GM19043 (cell line): ENCODE measurements at regions not wholly inside any gene's neighbourhood (a gene's known extent, or its start where the extent isn't known, plus 50 kb on each side); places are given as distances from the start of the nearest gene placed in this dataset.
A peak's percentile ranks its signal among the peaks of the same experiment; 100 is the strongest.

ENCODE experiments used
- ATAC-seq: cut with Tn5 transposase; IDR thresholded peaks from one replicate; pipeline ENCODE4 v1.9.1; 2021; ENCODE audit warnings: low read depth; ENCODE audit not compliant: unreplicated experiment

DNA sequence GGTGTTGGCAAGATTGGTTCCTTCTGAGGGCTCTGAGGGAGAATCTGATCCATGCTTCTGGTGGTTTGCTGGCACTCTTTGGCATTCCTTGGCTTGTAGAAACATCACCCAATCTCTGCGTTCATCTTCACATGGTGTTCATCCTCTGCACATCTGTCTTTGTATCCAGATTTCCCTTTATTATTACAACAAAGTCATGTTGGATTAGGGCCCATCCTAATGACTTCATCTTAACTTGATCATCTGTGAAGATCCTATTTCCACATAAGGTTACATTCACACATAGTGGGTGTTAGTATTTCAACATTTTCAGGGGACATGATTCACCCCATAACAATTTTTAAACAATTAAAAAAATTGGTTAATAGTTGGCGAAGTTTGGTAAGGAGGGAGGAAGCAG is 177.4 kb upstream of the CWC22 start:
- no peak for ATAC-seq

DNA sequence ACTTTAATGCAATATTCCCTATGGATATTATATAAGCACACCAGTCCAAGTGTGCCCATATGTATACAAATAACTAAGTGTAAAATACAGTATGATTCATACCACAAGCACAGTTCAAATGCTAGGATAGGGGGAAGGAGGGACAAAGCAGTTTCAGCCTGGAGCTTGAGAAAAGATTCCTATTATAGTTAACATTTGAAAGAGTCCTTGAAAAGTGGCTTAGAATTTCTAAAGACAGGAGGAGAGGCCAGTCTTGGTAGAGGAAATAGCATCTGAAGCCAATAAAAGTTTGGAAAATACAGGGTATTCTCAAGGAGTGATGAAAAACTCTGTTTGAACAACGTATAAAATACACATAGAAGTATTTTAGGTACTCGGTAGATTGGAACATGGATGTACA is 173.4 kb upstream of the CWC22 start:
- no peak for ATAC-seq

DNA sequence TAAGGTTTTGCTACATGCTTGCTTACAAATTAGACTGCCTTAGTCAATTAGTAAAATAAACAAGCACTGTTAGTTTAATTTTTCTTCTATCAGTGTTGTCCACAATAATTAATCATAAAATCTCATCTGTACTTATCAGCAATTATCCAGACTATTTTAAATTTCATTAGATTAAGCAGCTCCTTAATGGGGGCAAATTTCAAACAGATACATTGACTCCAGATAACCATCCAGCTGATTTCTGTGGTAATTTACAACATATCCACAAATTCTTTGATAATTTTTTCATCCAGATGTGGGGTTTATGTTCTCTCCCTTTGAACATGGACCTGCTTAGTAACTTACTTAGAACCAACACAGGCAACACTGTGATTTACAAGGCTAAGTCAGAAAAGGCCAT is 170.4 kb upstream of the CWC22 start:
- ATAC-seq, result no peak

DNA sequence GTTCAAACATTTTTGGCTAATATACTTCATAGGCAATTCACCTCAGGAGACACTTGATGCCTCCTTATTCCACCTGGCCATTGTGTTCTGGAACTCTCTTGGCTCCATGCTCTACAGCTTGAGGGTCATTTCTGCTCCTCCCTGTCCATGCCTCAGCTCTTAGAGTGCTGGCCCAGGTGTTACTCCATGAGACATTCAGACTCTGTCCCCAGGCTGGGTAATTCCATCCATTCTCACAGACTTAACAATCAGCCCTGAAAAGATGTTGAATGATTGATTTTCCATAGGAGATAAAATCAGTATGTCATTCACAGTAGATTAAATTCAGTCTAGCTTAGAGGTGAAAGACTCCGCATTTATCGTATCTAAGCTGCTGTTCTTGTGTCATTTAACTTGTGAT is 168.6 kb upstream of the CWC22 start:
- ATAC-seq, result no peak

DNA sequence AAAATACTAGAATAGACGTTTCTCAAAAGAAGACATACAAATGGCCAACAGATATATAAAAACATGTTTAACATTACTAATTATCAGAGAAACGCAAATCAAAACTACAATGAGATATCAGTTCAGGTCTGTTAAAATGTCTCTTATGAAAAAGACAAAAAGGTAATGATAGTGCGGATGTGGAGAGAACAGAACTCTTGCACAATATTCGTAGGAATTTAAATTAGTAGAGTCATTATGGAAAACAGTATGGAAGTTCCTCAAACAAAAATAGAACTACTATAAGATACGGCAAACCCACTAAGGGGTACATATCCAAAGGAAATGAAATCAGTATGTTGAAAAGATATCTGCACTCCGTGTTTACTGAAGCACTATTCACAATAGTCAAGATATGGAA is 167.5 kb upstream of the CWC22 start:
- no peak for ATAC-seq

DNA sequence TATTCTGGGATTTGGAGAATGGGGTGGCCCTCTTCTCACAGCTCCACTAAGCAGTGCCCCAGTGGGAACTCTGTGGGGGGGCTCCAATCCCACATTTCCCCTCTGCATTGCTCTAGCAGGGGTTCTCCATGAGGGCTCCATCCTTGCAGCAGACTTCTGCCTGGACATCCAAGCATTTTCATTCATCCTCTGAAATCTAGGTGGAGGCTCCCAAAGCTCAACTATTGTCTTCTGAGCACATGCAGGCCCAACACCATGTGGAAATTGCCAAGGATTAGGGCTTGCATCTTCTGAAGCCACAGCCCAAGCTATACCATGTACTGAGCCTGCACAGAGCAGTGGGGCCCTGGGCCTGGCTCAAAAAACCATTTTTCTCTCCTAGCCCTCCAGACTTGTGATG is 162.4 kb upstream of the CWC22 start:
- no peak for ATAC-seq

DNA sequence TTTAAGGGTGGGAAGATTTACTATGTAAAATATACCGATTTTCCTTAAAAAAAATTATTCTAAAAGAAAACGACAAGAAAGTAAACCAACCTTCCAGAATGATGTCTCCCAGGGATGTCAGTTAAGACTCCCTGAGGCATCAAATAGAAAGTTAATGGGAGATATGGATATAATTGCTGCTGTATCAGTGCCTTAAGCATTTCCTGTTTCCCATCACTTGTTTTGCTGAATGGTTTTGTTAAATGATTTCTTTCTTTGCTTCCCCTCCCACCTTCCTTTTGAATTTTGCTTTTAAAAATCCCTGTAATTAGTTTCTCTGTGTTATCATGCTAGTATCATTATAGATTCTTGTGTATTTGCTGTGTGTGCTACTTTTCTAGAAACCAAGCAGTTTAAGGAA is 154.3 kb upstream of the CWC22 start:
- no peak for ATAC-seq

DNA sequence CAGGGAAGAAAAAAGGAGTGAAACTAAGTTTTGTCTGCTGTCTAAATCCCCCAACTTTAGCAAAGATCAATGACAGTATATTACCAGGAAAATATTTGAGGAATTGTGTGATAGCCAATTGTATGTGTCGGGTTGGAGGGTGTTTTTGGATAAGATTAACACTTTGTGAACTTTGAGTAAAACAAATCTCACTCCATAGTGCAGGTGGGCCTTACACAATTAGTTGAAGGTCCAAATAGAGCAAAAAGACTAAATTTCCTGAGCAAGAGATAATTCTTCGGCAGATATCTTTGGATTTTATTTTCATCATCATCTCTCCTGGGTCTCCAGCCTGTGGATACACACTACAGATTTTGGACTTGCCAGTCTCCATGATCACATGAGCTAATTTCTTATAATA is 152.8 kb upstream of the CWC22 start:
- no peak for ATAC-seq

DNA sequence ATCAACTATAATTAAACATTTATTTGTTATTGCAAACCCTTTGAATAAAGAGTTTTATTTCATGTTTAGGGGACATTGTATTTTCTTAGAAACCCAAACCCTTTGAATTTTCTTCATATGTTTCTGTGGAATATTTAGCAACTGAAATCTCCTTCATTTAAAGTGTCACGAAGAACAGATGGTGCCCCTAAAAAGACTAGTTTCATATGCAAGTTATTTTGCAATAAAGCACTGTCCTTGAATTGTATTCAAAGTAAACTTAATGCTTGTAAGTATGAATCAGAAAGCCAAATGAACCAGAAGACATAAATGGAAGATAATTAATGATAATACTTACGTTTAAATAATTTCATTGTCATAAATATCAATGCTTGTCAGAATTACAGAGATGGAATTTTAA is 151.9 kb upstream of the CWC22 start:
- ATAC-seq, result no peak

DNA sequence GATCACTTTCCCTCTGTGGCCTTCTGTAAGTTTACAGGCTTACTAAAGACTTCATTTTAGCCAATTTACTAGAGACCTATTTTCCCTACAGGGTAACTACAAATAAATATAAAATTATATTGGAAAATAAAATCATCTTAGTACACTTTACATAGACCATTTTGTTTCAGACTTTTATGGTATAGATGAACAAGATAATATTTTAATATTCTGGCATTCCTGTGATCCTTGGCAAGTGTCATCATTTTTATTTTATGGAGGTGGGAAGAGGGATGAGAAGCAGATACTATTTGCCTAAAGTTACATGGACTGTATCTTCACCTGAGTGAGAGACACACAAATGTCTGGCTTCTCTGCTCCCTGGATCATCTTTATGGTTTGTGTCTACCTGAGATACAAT is 149.6 kb upstream of the CWC22 start:
- ATAC-seq, result no peak

DNA sequence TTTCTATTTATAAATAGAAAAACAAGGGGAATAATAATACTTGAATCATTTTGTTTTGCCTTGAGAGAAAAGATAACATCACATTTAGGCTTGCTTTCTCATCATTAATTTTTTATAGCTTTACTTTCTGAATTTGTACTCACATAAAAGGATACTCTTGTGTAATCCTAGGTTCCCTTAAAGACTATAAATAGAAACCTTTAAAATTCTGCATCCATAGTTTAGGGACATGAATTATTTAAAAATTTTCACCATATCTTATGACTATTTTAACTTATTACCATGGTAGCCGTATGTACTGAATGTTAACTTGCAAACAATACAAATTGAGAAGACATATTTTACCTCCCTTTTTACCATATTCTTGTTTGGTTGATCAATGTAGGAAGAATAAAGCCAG is 143.5 kb upstream of the CWC22 start:
- ATAC-seq, result no peak

DNA sequence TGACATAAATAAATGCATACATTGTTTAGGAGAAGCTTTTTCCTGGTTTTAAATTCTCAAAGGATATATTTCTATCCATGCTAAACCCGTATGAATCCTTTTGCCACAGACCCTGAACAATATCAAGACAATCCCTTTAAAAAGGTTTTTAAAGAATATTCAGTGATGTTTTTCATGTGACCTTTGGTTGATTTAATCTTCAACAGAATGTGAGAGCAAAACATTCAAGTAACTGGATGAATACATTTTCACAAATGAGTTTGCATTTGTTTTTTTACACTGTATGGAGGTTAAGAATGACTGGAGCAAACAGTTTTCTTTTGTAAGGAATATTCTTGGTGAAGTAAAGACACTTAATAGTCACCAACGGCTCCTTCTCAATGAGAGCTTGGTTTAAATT is 139.4 kb upstream of the CWC22 start:
- ATAC-seq, result no peak

DNA sequence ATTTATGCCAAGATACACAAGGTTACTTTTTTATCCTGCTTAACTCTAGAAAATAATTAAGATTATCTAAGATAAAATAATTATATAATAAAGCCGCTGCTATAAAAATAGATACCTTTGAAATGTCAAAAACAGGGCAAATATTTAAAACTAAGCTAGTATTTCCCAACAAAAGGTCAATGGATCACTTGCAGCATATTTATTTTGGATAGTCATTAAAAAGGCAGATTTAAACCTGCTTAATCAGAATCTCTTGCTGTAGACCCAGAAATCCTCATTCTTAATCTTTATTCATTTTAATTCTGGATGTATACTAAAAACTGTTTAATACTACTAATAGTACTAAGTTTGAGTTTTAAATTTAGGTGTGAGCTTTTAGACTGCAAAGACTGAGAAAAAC is 139.0 kb upstream of the CWC22 start:
- ATAC-seq, result no peak

DNA sequence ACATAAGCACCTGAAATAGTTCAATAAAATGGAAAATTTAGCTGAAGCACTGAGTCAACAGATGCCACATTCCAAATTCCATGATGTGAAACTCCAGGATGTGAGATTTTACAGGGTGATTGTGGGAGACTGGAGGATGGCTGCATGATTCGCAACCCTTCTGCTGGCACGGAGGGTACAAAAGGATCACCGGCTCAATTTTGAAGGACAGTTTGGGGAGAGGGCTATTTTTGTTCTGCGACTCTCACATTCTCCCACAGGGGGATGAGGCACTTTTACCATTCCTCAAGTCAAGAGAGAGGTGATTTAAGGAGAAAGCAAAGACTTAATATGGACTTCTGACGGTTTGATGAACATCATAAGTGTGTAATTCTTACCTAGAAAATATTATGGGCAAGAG is 138.1 kb upstream of the CWC22 start:
- ATAC-seq, result no peak

DNA sequence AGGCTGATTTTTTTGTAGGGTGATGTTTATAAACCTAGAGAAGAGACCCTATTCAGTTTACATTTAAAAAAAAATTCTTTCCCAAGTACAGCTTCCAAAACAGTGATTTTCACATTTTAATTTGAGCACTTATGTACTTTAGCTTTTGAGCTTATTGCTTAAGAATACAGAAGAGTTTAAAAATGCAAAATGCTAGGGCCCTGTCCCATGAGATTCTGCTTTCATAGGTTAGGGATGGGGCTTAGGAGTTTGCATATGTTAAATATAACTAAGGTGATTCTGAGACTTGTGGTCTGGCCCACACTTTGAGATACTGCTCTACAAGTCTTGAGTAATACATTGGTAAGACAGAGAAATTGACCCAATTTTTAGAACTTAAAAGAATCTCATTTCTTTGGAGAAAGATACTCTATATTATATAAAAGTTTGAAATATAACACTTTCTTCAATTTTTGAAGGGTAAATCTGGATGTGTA is 137.3 kb upstream of the CWC22 start:
- no peak for ATAC-seq

DNA sequence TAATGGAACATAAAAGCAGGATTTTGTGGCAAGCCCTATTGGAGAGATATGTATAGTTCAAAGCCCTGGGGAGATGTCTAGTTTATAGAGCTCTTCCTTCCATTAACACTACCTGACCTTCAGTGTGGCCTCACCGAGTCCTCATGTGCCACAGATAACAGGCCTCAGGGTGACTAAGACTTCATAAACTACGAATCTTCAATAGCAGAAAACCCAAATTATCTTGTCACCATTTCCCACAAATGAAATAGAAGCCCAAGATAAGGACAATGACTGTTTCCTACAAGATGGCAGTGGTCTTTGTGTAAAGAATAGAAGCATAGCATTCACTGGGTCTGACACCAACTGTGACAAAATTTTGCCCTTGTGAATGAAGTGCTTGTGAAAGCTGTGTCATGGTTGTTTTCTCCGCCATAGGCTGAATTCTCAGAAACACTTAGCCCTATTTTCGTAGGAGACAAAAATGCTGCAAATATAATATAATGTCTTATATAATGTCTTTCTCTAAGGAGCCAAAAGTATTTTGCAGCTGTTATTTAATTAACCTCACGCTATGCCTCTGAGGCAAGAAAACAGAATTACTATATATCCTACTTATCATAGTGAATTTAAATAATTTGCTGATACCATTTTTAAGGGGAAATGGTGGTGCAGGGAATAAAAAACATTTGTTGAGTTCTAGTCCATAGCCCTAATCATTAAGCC is 136.7 kb upstream of the CWC22 start:
- no peak for ATAC-seq

DNA sequence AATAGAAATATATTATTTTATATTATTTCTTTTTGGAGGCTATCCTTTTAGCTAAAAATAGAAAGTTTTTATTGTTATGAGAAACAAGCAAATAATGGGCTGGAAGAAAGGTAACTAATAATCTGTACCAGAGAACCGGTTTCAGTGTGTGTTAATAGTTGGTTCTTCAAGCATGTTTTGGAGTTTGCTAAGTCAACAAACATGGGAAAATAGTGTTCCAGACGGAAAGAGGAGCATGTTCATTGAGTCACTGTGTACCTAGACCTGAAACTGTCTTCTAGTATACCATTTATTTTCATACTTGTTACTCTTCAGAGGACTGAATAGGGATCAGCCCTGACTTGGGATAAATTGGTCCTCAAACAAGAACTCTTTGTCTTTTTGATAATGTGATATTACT is 134.5 kb upstream of the CWC22 start:
- no peak for ATAC-seq

DNA sequence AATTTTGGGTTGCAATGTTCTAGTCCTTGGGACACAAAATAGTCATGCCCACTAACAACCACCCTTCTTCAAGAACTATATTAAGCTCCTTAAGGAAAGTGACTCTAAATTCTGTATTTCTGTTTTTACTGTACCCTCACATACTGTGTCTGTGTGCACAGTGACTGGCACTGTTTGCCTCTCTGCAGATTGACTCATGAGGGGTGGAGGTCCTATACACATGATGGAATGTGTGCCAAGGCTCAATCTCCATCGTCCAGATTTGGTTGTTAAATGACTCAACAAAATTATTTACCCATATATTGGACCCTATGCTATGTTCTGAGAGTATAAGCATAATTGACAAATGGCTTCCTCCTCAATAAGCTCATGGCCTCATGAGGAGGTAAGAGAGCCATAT is 126.6 kb upstream of the CWC22 start:
- no peak for ATAC-seq

DNA sequence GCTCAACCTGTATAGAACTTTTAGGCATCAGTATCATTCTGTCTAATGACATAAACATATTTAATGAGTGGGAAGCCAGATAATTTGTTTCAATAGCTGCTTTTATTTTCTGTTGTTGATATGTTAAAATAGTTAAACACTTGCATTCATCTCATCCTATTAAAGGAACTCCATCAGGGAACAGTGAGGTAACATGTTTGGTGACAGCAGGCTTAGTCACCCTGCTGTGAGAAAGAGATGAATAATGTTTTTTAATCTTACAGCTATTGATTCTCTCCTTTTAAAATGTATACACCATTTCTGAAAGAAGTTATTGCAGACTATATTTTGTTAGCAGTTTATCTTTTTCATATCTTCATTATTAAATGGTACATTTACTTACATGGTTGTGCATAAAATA is 123.3 kb upstream of the CWC22 start:
- ATAC-seq, result no peak

DNA sequence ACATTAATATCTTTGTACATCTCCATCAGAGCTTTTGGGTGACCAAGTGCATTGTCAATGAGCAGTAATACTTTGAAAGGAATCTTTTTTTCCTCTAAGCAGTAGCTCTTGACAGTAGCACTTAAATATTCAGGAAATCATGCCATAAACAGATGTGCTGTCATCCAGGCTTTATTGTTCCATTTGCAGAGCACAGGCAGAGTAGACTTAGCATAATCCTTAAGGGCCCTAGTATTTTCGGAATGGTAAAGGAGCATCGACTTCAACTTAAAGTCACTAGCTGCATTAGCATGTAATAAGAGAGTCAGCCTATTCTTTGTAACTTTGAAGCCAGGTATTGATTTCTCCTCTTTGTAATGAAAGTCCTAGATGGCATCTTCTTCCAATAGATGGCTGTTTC is 121.8 kb upstream of the CWC22 start:
- no peak for ATAC-seq

DNA sequence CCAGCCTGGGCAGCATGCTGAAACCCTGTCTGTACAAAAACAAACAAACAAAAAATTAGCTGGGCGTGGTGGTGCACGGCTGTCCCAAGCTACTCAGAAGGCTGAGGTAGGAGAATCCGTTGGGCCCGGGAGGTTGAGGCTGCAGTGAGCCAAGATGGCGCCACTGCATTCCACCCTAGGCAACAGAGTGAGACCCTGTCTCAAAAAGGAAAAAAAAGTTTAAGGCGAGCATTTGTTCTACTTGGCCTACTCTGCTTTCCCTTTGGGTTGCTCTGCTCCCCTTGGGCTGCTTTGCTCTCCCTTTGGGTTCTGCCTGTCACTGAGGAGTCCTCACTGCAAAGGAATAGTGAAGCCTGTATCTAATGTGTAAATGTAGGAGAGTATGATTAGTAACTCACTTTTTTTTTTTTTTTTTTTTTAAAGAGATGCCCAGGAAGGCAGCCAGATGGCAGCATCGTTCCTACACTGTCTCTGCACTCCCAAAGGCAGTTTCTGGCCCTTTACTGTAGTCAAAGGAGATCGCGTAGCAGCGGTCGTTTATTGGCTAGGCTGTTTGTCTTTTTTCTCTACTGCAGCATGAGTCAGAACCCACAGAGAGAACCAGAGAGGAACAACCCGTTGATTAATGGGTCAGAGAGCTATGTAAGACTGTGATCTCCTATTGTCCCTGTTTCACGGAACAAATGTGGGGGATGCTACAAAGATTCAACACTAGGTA is 118.3 kb upstream of the CWC22 start:
- ATAC-seq, result peak; percentile 61
